Prostate gland (tissue), 2 donors: ENCODE measurements at regions not wholly inside any gene's neighbourhood (a gene's known extent, or its start where the extent isn't known, plus 50 kb on each side); places are given as distances from the start of the nearest gene placed in this dataset.

Experiments used
- DNase-seq: peaks from one replicate; pipeline ENCODE4 v3.0.0-alpha.2; 2019; ENCODE audit warnings: low spot score
- H3K27ac ChIP-seq, 2 donors: fragments of 200-600 bp; sonication (generic); 2 replicates each; pipeline ENCODE4 v1.5.1; 2017 to 2019
- H3K27me3 ChIP-seq: fragments of 200-600 bp; sonication (generic); replicated peaks from 2 replicates; pipeline ENCODE4 v1.5.1; 2019; ENCODE audit not compliant: insufficient read depth
- H3K36me3 ChIP-seq, 2 donors: fragments of 200-600 bp; sonication (generic); 1 replicate in 1 of 2; 2 replicates in 1 of 2; pipeline versions ENCODE4 v1.5.1 to v1.8.1; 2017 to 2019
- H3K4me1 ChIP-seq: fragments of 200-600 bp; sonication (generic); replicated peaks from 2 replicates; pipeline ENCODE4 v1.5.1; 2019
- H3K4me3 ChIP-seq, 2 donors: fragments of 200-600 bp; sonication (generic); 2 replicates each; pipeline ENCODE4 v1.5.1; 2017 to 2019
- H3K9me3 ChIP-seq: fragments of 200-600 bp; sonication (generic); 2 replicates; pipeline ENCODE4 v1.5.1; 2017
- CTCF ChIP-seq, 4 experiments: fragments of 200-600 bp in 2 of 4; fragments of 450-650 bp in 2 of 4; sonication (generic) in 2 of 4; IDR thresholded peaks; 1 replicate in 3 of 4; 2 replicates in 1 of 4; pipeline ENCODE4 v1.5.1; 2016 to 2019; ENCODE audit warnings: antibody characterized with exemption in 4 of 4, mild to moderate bottlenecking in 2 of 4, moderate library complexity in 2 of 4
- POLR2A ChIP-seq: fragments of 450-650 bp; IDR thresholded peaks from one replicate; pipeline ENCODE4 v1.6.1; 2016; ENCODE audit warnings: antibody characterized with exemption, mild to moderate bottlenecking
- POLR2AphosphoS5 ChIP-seq: sonication (generic); formaldehyde crosslinking; IDR thresholded peaks from one replicate; pipeline ENCODE4 v1.6.1; 2017; ENCODE audit warnings: antibody characterized with exemption
- WGBS: methylation state at CpG from one replicate; pipeline ENCODE4 v1.1.5; 2018; 5-methylcytosine and 5-hydroxymethylcytosine counted together
- intact Hi-C: fragments of 100-400 bp; cut with DNase I; formaldehyde crosslinking; loops from one replicate; pipeline ENCODE4 v1.14.2; 2022

DNA sequence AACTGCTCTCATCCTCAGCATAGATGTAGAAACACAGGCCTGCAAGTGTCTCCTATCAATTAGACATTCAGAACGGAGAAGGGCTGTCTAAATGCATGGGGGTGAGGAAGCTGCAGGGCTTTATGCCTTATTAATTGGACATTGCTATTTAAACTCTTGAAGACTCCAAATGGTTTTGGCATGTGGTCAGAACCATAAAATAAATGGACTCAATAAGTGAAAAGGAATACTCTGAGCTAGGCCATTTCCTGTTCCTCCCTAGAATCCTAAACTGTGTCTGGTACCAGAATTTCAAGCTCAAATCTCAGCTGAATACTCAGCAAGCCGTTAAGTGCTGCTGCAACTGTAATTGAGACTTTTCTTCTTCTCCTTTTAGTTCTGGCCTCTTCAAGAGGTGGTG lies 80.4 kb upstream of the C1orf87 start:
- Histone ChIP-seq H3K36me3 (no peaks in the 10 kb centered on the region), H3K4me3 (no peak overlapping the region), H3K9me3 (no peaks in the 10 kb centered on the region), H3K27me3 (no peaks in the 10 kb centered on the region), H3K27ac (no peak overlapping the region), H3K4me1 (no peaks in the 10 kb centered on the region)
- TF ChIP-seq POLR2A = no peak
- TF ChIP-seq POLR2AphosphoS5 = no peak
- TF ChIP-seq CTCF (IDR thresholded peaks at IDR 0.05) = no peak
- intact Hi-C loops = no loop called here
- 63% methylated on average over 2 of the region's 2 CpGs for WGBS
- DNase-seq = no peak

- 52% methylated on average over 2 of the region's 2 CpGs for WGBS
- no peak for TF ChIP-seq POLR2AphosphoS5
- TF ChIP-seq CTCF (IDR thresholded peaks at IDR 0.05) = no peak
- DNase-seq = no peak
- intact Hi-C loops = no loop called here
- H3K9me3 ChIP-seq = no peaks in the 10 kb centered on the region
- no peaks in the 10 kb centered on the region for H3K4me1 ChIP-seq
- no peak overlapping the region for H3K4me3 ChIP-seq
- H3K36me3 ChIP-seq = no peaks in the 10 kb centered on the region
- H3K27ac ChIP-seq = no peak overlapping the region
- no peaks in the 10 kb centered on the region for H3K27me3 ChIP-seq
These were observed 79.3 kb upstream of the C1orf87 start for GRCh38 chr1:60152891-60153290.

- Histone ChIP-seq H3K4me3 (no peak overlapping the region), H3K27me3 (no peaks in the 10 kb centered on the region), H3K36me3 (no peaks in the 10 kb centered on the region), H3K9me3 (no peaks in the 10 kb centered on the region), H3K27ac (no peak overlapping the region), H3K4me1 (no peaks in the 10 kb centered on the region)
- intact Hi-C loops = no loop called here
- WGBS = 69% methylated on average over 3 of the region's 3 CpGs
- TF ChIP-seq POLR2A (no peak), POLR2AphosphoS5 (no peak), CTCF (IDR thresholded peaks at IDR 0.05) (no peak)
- no peak for DNase-seq
These were observed 77.7 kb upstream of the C1orf87 start for GRCh38 chr1:60151311-60151710.

- Histone ChIP-seq H3K36me3 (no peaks in the 10 kb centered on the region), H3K27ac (no peak overlapping the region), H3K27me3 (no peaks in the 10 kb centered on the region), H3K4me1 (no peaks in the 10 kb centered on the region), H3K9me3 (no peaks in the 10 kb centered on the region), H3K4me3 (no peak overlapping the region)
- no peak for TF ChIP-seq CTCF (IDR thresholded peaks at IDR 0.05)
- TF ChIP-seq POLR2AphosphoS5 = peak; percentile 72
- intact Hi-C loops = no loop called here
- peak; percentile 71 for DNase-seq
- WGBS = 26% methylated on average over 2 of the region's 2 CpGs
These were observed 75.7 kb upstream of the C1orf87 start for GRCh38 chr1:60149251-60149650.

DNA sequence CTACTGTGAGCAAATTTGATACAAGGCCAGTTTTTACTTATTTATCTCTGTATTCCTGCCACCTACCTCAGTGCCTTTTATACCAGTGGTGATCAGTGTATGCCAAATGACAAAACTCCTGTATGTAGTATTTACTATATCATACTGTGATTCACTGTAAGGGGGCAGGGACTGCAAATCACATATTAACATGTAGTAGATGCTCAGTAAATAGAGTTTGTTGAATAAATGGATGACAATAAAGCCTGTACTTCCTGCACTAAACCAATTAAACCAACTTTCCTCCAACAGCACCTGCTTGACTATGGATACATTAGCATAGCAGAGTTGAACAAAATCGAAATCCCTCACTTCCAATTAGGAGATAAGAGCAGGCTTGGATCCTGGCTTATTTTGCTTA lies 73.3 kb upstream of the C1orf87 start:
- WGBS = 77% methylated on average over 1 of the region's 1 CpG
- DNase-seq = no peak
- no peaks in the 10 kb centered on the region for H3K27me3 ChIP-seq
- TF ChIP-seq CTCF (IDR thresholded peaks at IDR 0.05) = no peak
- no peak for TF ChIP-seq POLR2AphosphoS5
- no peak for TF ChIP-seq POLR2A
- no peak overlapping the region for H3K4me3 ChIP-seq
- no peak overlapping the region for H3K27ac ChIP-seq
- no peaks in the 10 kb centered on the region for H3K36me3 ChIP-seq
- no peaks in the 10 kb centered on the region for H3K9me3 ChIP-seq
- H3K4me1 ChIP-seq = no peaks in the 10 kb centered on the region
- intact Hi-C loops = no loop called here
